Left ventricle myocardium superior (tissue), 1 donor: ENCODE measurements at regions not wholly inside any gene's neighbourhood (a gene's known extent, or its start where the extent isn't known, plus 50 kb on each side); places are given as distances from the start of the nearest gene placed in this dataset.

Experiments used
- ATAC-seq: fragments of 200-7000 bp; cut with Tn5 transposase; one replicate; pipeline ENCODE4 v1.9.1; 2020; ENCODE audit warnings: mild to moderate bottlenecking, moderate library complexity
- DNase-seq: peaks from one replicate; pipeline ENCODE4 v3.0.0-alpha.2; 2020
- intact Hi-C: fragments of 100-400 bp; cut with micrococcal nuclease; formaldehyde crosslinking; loops from one replicate; pipeline ENCODE4 v1.11.0; 2022
- donor health status: DM: no; HTN: yes; CAD: no; lungs with severe emphysema.

DNA sequence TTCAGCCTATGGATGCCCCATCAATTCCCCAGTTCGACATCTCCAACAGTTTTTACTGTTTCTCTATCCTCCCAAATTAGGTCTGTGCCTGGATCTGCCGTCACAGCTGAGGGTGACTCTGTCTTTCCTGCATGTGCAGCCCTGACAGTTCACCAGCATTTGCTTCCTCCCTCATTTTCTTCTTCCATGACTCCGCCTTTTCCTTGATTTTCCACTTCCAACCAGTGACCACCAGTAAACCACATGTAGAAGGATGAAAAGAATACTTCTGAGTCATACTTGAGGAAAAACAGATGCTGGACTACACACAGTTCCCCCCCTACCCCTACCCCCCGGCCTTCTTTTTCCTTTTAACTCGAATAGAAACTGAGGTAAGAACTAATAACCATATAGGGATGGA lies 311.8 kb upstream of the POM121L12 start:
- DNase-seq, result no peak
- intact Hi-C loops, result no loop called here
- ATAC-seq, result no peak

- ATAC-seq (no peak), DNase-seq (no peak)
- intact Hi-C loops, result no loop called here
Measured at GRCh38 chr7:52720856-52721255, 314.6 kb upstream of the POM121L12 start.

- intact Hi-C loops, result no loop called here
- DNase-seq, result no peak
- ATAC-seq, result no peak
Measured at GRCh38 chr7:52719677-52720076, 315.8 kb upstream of the POM121L12 start.

DNA sequence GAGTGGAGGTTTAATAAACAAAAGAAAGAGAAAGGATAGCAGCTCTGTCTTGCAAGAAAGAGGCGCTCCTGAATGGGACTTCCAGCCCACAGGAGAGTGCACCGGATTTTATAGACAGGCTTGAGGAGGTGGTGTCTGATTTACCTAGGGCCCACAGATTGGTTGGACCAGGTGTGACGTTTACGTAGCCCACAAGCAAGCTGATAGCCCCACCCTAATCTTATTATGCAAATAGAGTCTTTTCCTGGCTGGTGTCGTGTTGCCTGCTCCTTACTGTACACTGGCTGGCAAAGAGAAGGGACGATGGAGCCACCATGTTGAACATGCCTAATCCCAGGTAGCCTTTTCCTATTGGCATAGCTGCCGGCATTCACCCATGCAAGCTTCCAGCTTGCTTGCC lies 319.7 kb upstream of the POM121L12 start:
- no peak for ATAC-seq
- DNase-seq, result no peak
- intact Hi-C loops, result no loop called here

GRCh38 chr7:52712938-52713337 lies 322.5 kb upstream of the POM121L12 start:
- intact Hi-C loops, result no loop called here
- ATAC-seq (no peak), DNase-seq (no peak)

GRCh38 chr7:52711951-52712350 lies 323.5 kb upstream of the POM121L12 start:
- DNase-seq, result no peak
- intact Hi-C loops, result no loop called here
- ATAC-seq, result no peak

DNA sequence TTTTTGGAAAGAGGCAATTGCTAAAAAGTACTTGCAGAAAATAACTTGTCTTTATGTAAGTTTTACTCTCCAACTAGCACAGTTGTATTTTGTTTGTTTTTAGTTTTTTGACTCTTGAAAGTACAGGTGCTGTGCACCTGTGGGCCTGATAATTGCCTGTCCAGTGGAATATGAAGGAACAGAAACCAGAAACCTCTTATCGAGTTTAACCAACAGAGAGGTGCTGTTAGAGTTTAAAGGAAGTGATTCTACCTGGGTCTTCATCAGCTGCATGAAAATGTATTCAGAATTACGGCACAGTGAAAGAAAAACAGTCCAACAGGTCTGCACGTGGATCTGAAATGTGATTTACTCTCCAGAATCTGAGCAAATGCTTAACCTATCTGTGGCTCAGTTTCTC lies 326.6 kb upstream of the POM121L12 start:
- DNase-seq (no peak), ATAC-seq (no peak)
- intact Hi-C loops, result no loop called here

DNA sequence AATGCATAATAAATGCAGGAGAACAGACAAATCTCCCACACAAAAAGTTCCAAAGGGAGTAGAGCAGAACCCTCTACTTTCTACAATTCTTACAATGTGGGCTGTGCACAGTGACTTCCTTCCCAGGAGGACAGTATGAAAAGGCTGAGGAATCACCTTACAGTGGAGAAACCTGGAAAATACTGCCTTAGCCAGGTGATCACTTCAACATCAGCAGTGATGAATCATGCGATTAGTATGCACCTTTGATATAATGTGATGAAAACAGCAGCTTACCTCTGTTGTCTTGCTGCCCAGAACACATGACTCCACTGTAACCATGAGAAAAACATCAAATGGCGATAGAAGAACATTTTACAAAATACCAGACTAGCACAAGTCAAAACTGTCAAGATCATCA lies 329.7 kb upstream of the POM121L12 start:
- intact Hi-C loops, result no loop called here
- DNase-seq, result no peak
- no peak for ATAC-seq

DNA sequence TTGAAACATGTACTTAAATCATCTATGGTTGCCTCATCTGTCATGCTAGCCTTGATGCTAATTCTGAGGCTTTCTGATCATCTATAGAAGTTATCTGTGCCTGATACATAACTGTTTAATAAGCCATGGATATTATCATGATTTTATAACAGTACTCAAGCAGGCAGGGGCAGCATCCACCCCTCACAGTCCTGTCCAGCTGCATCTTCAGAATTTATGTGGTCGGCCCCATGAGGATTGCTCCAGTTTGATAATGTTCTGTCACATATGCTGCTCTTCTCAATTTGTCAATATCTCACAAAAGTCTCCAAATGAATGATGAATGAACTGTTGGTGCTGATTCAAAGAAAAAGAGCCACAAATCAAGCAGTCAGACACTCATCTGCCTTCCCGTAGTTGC lies 335.1 kb upstream of the POM121L12 start:
- intact Hi-C loops, result no loop called here
- no peak for DNase-seq
- ATAC-seq, result no peak

GRCh38 chr7:52695973-52696595 lies 339.3 kb upstream of the POM121L12 start:
- no peak for DNase-seq
- ATAC-seq, result no peak
- intact Hi-C loops, result no loop called here

DNA sequence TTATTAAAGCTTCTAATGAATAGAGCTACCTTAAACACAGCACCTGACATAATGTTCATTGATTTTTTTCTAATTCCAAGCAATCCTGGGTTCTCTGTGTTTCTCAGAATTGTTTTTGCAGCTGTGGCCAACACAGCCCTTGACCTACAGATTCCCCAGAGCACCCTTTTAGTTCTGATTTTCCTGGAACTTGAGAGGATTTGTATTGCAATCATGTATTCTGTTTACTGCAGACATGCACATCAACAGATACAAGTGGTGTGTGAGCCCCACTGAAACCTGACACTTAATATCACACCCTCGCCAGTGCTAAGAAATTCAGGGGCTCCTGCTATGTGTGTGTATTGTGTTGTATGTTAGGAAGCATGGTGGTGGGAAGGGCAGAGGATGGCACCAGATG lies 344.2 kb upstream of the POM121L12 start:
- ATAC-seq, result no peak
- intact Hi-C loops, result no loop called here
- no peak for DNase-seq

DNA sequence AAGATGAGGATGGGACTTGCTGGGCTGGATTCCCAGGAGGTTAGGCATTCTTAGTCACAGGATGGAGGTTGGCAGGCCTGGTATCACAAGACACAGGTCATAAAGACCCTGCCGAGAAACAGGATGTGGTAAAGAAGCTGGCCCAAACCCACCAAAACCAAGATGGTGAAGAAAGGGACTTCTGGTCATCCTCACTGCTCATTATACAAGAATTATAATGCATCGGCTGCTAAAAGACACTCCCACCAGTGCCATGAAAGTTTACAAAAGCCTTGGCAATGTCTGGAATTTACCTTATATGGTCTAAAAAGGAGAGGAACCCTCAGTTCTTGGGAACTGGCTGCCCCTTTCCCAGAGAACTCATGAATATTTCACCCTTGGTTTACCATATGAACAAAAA lies 345.5 kb upstream of the POM121L12 start:
- no peak for DNase-seq
- ATAC-seq, result no peak
- intact Hi-C loops, result no loop called here

DNA sequence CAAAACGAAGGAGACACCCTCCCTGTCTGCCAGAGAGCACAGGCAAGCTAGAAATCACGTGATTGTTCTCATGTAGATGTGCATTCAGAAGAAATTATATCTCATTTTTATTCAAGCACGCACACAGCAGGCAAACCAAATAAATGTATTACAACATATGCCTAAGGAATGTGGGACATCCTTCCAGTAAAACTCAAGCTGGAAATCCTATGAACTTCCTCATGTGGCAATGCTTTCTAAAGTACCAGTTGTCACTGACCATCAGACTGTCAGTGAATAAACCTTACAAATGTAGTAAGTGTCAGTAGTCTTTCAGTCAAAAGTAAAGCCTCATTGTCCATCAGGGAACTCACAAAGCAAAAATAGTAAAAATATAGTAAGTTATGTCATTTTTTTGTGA lies 350.1 kb upstream of the POM121L12 start:
- DNase-seq, result no peak
- no peak for ATAC-seq
- intact Hi-C loops, result no loop called here

DNA sequence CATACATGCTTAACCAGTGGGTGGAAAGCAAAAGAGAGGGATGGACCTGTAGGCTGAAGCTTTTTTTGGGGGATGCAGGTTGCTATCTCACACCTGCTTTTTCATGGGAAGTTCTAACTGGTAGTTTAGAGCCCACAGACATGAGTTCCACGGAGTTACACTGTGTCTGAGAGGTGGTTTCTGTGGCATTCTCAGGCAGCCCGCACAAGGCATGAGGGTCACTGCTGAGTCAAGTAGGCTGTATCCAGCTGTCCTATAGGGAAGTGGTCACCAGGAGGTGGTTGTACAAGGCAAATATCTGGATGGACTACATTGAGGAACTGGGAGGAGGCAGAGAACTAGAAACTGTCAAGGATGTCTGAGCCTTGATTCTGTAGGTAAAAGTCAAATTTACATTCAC lies 351.0 kb upstream of the POM121L12 start:
- ATAC-seq (no peak), DNase-seq (no peak)
- intact Hi-C loops, result no loop called here

DNA sequence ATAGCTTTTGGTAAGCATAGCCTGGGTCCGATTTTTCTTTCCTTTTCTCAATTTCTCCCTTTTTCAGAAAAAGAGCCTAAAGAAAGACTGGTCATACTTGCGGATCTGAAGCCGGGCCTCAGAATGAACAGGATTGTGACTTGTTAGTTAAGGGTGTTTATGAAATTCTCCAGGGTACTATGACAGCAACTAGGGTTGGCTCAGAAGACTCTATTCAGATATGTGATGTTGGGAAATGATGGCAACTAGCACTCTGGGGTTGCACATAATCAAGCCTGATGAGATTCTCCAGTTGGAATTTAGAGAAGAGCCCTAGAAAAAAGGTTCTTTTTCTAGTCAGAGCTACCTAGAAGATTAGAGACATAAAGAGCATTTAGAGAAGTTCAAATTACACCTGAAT lies 352.4 kb upstream of the POM121L12 start:
- intact Hi-C loops, result no loop called here
- DNase-seq (no peak), ATAC-seq (no peak)

DNA sequence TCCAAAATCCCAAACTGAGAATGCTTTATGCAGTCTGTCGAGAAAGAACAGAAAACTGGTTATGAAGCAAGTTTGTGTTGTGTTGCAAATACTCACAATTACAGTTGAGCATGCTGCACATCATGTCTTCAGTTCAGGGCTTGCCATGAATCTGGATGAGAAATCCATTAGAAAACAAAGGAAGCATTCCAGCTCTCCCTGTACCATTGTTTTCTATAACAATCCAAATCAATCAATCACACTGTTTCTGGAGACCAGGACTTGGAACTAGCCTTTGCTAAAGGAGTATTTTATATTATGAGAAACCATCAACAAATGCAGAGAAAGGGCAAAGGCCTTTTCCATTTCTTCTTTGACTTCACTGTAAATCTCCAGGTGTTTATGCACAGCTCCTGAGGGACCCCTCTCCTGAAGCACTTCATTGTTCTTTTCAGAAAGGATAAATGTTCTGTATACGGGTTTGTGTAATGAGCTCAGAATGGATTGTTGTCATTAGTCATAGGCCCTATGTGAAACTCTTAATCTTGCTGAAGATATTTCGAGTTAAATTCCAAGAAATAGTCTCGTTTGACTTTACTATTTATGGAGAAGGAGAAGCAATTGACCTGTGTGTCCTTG lies 364.7 kb upstream of the POM121L12 start:
- intact Hi-C loops, result no loop called here
- no peak for ATAC-seq
- no peak for DNase-seq

GRCh38 chr7:52669031-52669430 lies 366.4 kb upstream of the POM121L12 start:
- DNase-seq (no peak), ATAC-seq (no peak)
- intact Hi-C loops, result no loop called here

DNA sequence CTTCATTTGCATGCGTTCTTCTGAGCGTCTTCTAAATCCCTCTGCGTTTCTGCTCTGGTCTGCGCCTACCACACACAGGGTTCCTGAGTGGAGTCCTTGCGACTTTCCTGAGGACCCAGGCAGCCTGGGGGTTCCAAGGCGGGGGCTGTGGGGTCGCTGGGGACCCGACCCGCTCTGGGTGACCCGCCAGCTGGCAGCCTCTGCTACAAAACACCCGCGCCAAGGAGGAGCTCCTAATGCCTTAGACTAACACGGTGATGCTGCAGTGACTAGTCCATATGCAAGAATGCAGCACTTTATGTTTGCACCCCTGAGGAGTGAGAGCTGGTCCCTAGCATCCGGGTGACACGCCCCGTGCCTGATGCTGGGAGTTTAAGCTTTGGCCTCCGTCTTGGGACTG lies 367.0 kb upstream of the POM121L12 start:
- no peak for ATAC-seq
- intact Hi-C loops, result no loop called here

GRCh38 chr7:52659178-52659577 lies 376.3 kb upstream of the POM121L12 start:
- intact Hi-C loops, result no loop called here
- ATAC-seq (no peak), DNase-seq (no peak)

More for the DNA sequence above, 367.0 kb upstream of the POM121L12 start:
- DNase-seq, result no peak

- intact Hi-C loops, result no loop called here
- ATAC-seq (no peak), DNase-seq (no peak)
Measured at GRCh38 chr7:52656098-52656497, 379.3 kb upstream of the POM121L12 start.

- intact Hi-C loops, result no loop called here
- DNase-seq (no peak), ATAC-seq (no peak)
Measured at GRCh38 chr7:52652621-52653020, 382.8 kb upstream of the POM121L12 start.

DNA sequence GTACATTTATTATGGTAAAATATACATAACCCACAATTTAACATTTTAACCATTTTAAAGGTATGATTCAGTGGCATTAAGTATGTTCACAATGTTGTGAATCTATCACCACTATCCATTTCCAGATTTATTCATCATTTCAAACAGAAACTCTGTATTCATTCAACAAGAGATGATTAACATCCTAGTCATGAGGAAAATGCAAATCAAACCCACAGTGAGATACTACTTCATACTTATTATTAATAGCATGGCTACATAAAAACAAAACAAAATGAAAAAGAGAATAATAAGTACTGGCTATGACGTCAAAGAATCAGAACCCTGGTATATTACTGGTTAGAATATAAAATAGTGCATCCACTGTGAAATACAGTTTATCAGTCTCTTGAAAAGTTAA lies 386.6 kb upstream of the POM121L12 start:
- ATAC-seq (no peak), DNase-seq (no peak)
- intact Hi-C loops, result no loop called here
